GM21447 (cell line): ENCODE measurements at regions not wholly inside any gene's neighbourhood (a gene's known extent, or its start where the extent isn't known, plus 50 kb on each side); places are given as distances from the start of the nearest gene placed in this dataset.

Experiments
- ATAC-seq: cut with Tn5 transposase; IDR thresholded peaks from one replicate; pipeline ENCODE4 v1.9.1; 2021; ENCODE audit not compliant: unreplicated experiment

- ATAC-seq, result no peak
Measured at GRCh38 chr11:80414181-80415165, 973.6 kb upstream of the TENM4 start.

- no peak for ATAC-seq
Measured at GRCh38 chr11:80412604-80413003, 971.8 kb upstream of the TENM4 start.

- ATAC-seq, result no peak
Measured at GRCh38 chr11:80393210-80393609, 952.4 kb upstream of the TENM4 start.

GRCh38 chr11:80390505-80390904 lies 949.7 kb upstream of the TENM4 start:
- no peak for ATAC-seq

- ATAC-seq, result no peak
Measured at GRCh38 chr11:80388536-80388935, 947.7 kb upstream of the TENM4 start.

GRCh38 chr11:80388130-80388529 lies 947.3 kb upstream of the TENM4 start:
- ATAC-seq, result no peak

- ATAC-seq, result no peak
Measured at GRCh38 chr11:80383655-80384054, 942.8 kb upstream of the TENM4 start.

- ATAC-seq, result no peak
Measured at GRCh38 chr11:80379620-80380278, 938.9 kb upstream of the TENM4 start.

GRCh38 chr11:80371931-80372330 lies 931.1 kb upstream of the TENM4 start:
- ATAC-seq, result no peak

- no peak for ATAC-seq
Measured at GRCh38 chr11:80365980-80366379, 925.1 kb upstream of the TENM4 start.

GRCh38 chr11:80365076-80365725 lies 924.4 kb upstream of the TENM4 start:
- no peak for ATAC-seq

- no peak for ATAC-seq
Measured at GRCh38 chr11:80362563-80363340, 921.9 kb upstream of the TENM4 start.

- no peak for ATAC-seq
Measured at GRCh38 chr11:80355251-80355650, 914.4 kb upstream of the TENM4 start.

GRCh38 chr11:80350541-80350940 lies 909.7 kb upstream of the TENM4 start:
- ATAC-seq, result no peak

- ATAC-seq, result no peak
Measured at GRCh38 chr11:80349997-80350396, 909.2 kb upstream of the TENM4 start.

- ATAC-seq, result no peak
Measured at GRCh38 chr11:80346353-80347059, 905.7 kb upstream of the TENM4 start.

GRCh38 chr11:80343436-80343835 lies 902.6 kb upstream of the TENM4 start:
- ATAC-seq, result no peak

GRCh38 chr11:80338231-80338630 lies 897.4 kb upstream of the TENM4 start:
- no peak for ATAC-seq

- ATAC-seq, result no peak
Measured at GRCh38 chr11:80331694-80332093, 890.9 kb upstream of the TENM4 start.

GRCh38 chr11:80330264-80330663 lies 889.4 kb upstream of the TENM4 start:
- no peak for ATAC-seq
